Spleen (tissue), 11 donors: ENCODE measurements at regions not wholly inside any gene's neighbourhood (a gene's known extent, or its start where the extent isn't known, plus 50 kb on each side); places are given as distances from the start of the nearest gene placed in this dataset.

Experiments
- DNase-seq: peaks from one replicate; pipeline ENCODE4 v3.0.0-alpha.2; 2020
- H3K27ac ChIP-seq, 8 donors: fragments of 200-600 bp; sonication (generic) in 7 of 8; 1 replicate in 4 of 8; 2 replicates in 4 of 8; pipeline versions ENCODE4 v1.5.0 to v1.8.0; 2016 to 2021; ENCODE audit warnings: inconsistent platforms in 4 of 8, mild to moderate bottlenecking in 4 of 8, moderate library complexity in 1 of 8
- H3K27me3 ChIP-seq, 7 donors: fragments of 200-600 bp; sonication (generic) in 6 of 7; replicated peaks in 1 of 7; 1 replicate in 4 of 7; 2 replicates in 3 of 7; pipeline versions ENCODE4 v1.5.0 to v1.8.0; 2016 to 2021; ENCODE audit warnings: inconsistent platforms in 3 of 7, mild to moderate bottlenecking in 1 of 7
- H3K36me3 ChIP-seq, 6 donors: fragments of 200-600 bp; sonication (generic) in 5 of 6; 1 replicate in 4 of 6; 2 replicates in 2 of 6; pipeline versions ENCODE4 v1.5.0 to v1.8.0; 2016 to 2021; ENCODE audit warnings: inconsistent platforms in 2 of 6
- H3K4me1 ChIP-seq, 6 donors: fragments of 200-600 bp; sonication (generic) in 5 of 6; 1 replicate in 3 of 6; 2 replicates in 3 of 6; pipeline versions ENCODE4 v1.5.0 to v1.8.0; 2016 to 2021; ENCODE audit warnings: inconsistent platforms in 3 of 6
- H3K4me3 ChIP-seq, 8 donors: fragments of 200-600 bp; sonication (generic) in 7 of 8; 1 replicate in 4 of 8; 2 replicates in 4 of 8; pipeline versions ENCODE4 v1.5.0 to v1.8.0; 2016 to 2021; ENCODE audit warnings: inconsistent platforms in 4 of 8, mild to moderate bottlenecking in 4 of 8, moderate library complexity in 2 of 8
- H3K9me3 ChIP-seq, 8 donors: fragments of 200-600 bp; sonication (generic) in 7 of 8; 1 replicate in 4 of 8; 2 replicates in 4 of 8; pipeline versions ENCODE4 v1.5.0 to v1.8.0; 2016 to 2021; ENCODE audit warnings: inconsistent platforms in 4 of 8
- CTCF ChIP-seq, 11 experiments: fragments of 200-600 bp in 7 of 11; fragments of 450-650 bp in 4 of 11; sonication (generic) in 4 of 11; IDR thresholded peaks in 8 of 11; conservative IDR thresholded peaks in 3 of 11; 1 replicate in 7 of 11; 2 replicates in 4 of 11; pipeline versions ENCODE4 v1.4.0 to v1.8.0; 2016 to 2021; ENCODE audit warnings: antibody characterized with exemption in 11 of 11, inconsistent platforms in 4 of 11, mild to moderate bottlenecking in 1 of 11
- POLR2A ChIP-seq, 3 donors: fragments of 450-650 bp; IDR thresholded peaks; one replicate each; pipeline ENCODE4 v1.5.1; 2017; ENCODE audit warnings: antibody characterized with exemption in 3 of 3, mild to moderate bottlenecking in 1 of 3
- POLR2AphosphoS5 ChIP-seq, 3 donors: sonication (generic); formaldehyde crosslinking; IDR thresholded peaks; one replicate each; pipeline ENCODE4 v1.5.1; 2017; ENCODE audit warnings: antibody characterized with exemption in 3 of 3
- WGBS, 5 donors: extraction: QIAGEN DNeasy Blood & Tissue Kit in 3 of 5; methylation state at CpG; one replicate each; pipeline versions ENCODE4 v1.1.5 to v1.1.7; 2013 to 2018; 5-methylcytosine and 5-hydroxymethylcytosine counted together
- intact Hi-C: fragments of 100-400 bp; cut with DNase I; formaldehyde crosslinking; loops from one replicate; pipeline ENCODE4 v1.15.0; 2023; ENCODE audit warnings: low total_unique reads
- donor health status: healthy with polysubstance abuse.
- donor health status: DM: no; HTN: no; CAD: no; lungs with moderate emphysema.
- donor health status: DM: no; HTN: no; CAD: no.
- donor health status: Bipolar disorder and iron deficiency.
- donor health status: healthy.
- donor health status: DM: no; HTN: no; CAD: no.
- donor health status: DM: yes; HTN: yes; CAD: no.

GRCh38 chrX:40523852-40524251, 56.9 kb upstream of the ATP6AP2 start:
- TF ChIP-seq POLR2AphosphoS5 (IDR thresholded peaks at IDR 0.05): no peak
- TF ChIP-seq POLR2A (IDR thresholded peaks at IDR 0.05): no peak
- TF ChIP-seq CTCF (IDR thresholded peaks at IDR 0.05 in 8 of 11, conservative IDR thresholded peaks at IDR 0.05 in 3 of 11): no peak
- no peaks in the 10 kb centered on the region for H3K4me1 ChIP-seq
- no peak overlapping the region for H3K27ac ChIP-seq
- intact Hi-C loops: no loop called here
- WGBS, 5 donors: 63 to 95% (median 86%) methylated on average over 1 to 3 of the region's 3 CpGs
- no peaks in the 10 kb centered on the region for H3K36me3 ChIP-seq
- no peaks in the 10 kb centered on the region for H3K9me3 ChIP-seq
- DNase-seq: no peak
- peaks cover 0 to 20% (median 0%) of the 10 kb centered on the region in 7 donors for H3K27me3 ChIP-seq
- no peak overlapping the region for H3K4me3 ChIP-seq

GRCh38 chrX:40521868-40522450, 58.8 kb upstream of the ATP6AP2 start:
- WGBS, 5 donors: 60 to 81% (median 80%) methylated on average over 1 to 11 of the region's 11 CpGs
- Histone ChIP-seq H3K4me3 (no peak overlapping the region), H3K9me3 (no peaks in the 10 kb centered on the region), H3K27me3 (peaks cover 0 to 11% (median 0%) of the 10 kb centered on the region in 7 donors), H3K36me3 (no peaks in the 10 kb centered on the region), H3K27ac (no peak overlapping the region), H3K4me1 (no peaks in the 10 kb centered on the region)
- no peak for DNase-seq
- no peak for TF ChIP-seq POLR2AphosphoS5 (IDR thresholded peaks at IDR 0.05)
- no peak for TF ChIP-seq CTCF (IDR thresholded peaks at IDR 0.05 in 8 of 11, conservative IDR thresholded peaks at IDR 0.05 in 3 of 11)
- no peak for TF ChIP-seq POLR2A (IDR thresholded peaks at IDR 0.05)
- intact Hi-C loops: no loop called here

- DNase-seq: no peak
- H3K4me1 ChIP-seq: no peaks in the 10 kb centered on the region
- no peaks in the 10 kb centered on the region for H3K9me3 ChIP-seq
- 63 to 88% (median 80%) methylated on average over 6 to 8 of the region's 8 CpGs for WGBS, 5 donors
- H3K27me3 ChIP-seq: peaks cover 0 to 2% (median 0%) of the 10 kb centered on the region in 7 donors
- H3K27ac ChIP-seq: no peak overlapping the region
- no peaks in the 10 kb centered on the region for H3K36me3 ChIP-seq
- no peak overlapping the region for H3K4me3 ChIP-seq
- intact Hi-C loops: no loop called here
- no peak for TF ChIP-seq POLR2AphosphoS5 (IDR thresholded peaks at IDR 0.05)
- TF ChIP-seq POLR2A (IDR thresholded peaks at IDR 0.05): no peak
- TF ChIP-seq CTCF (IDR thresholded peaks at IDR 0.05 in 8 of 11, conservative IDR thresholded peaks at IDR 0.05 in 3 of 11): no peak
Measured at GRCh38 chrX:40514376-40514775, 66.4 kb upstream of the ATP6AP2 start.

GRCh38 chrX:40513835-40514234, 66.9 kb upstream of the ATP6AP2 start:
- no peak overlapping the region for H3K4me3 ChIP-seq

More at GRCh38 chrX:40513835-40514234, 66.9 kb upstream of the ATP6AP2 start:
- no peak for DNase-seq
- Histone ChIP-seq H3K36me3 (no peaks in the 10 kb centered on the region), H3K9me3 (no peaks in the 10 kb centered on the region), H3K27me3 (peaks cover 0 to 2% (median 0%) of the 10 kb centered on the region in 7 donors), H3K4me1 (no peaks in the 10 kb centered on the region), H3K27ac (no peak overlapping the region)
- 64 to 82% (median 71%) methylated on average over 2 to 7 of the region's 7 CpGs for WGBS, 5 donors
- intact Hi-C loops: no loop called here
- no peak for TF ChIP-seq POLR2A (IDR thresholded peaks at IDR 0.05)
- no peak for TF ChIP-seq CTCF (IDR thresholded peaks at IDR 0.05 in 8 of 11, conservative IDR thresholded peaks at IDR 0.05 in 3 of 11)
- no peak for TF ChIP-seq POLR2AphosphoS5 (IDR thresholded peaks at IDR 0.05)
